OCI-LY1 (cell line): ENCODE measurements at regions not wholly inside any gene's neighbourhood (a gene's known extent, or its start where the extent isn't known, plus 50 kb on each side); places are given as distances from the start of the nearest gene placed in this dataset.

Source experiments
- H2AFZ ChIP-seq: fragments of 200-600 bp; sonication (generic), shearing (Covaris generic); 2 replicates; pipeline ENCODE4 v1.6.0; 2014; ENCODE audit warnings: antibody characterized with exemption, mild to moderate bottlenecking, low read length
- H3F3A ChIP-seq: fragments of 200-600 bp; sonication (generic), shearing (Covaris generic); 2 replicates; pipeline ENCODE4 v1.6.0; 2014; ENCODE audit warnings: mild to moderate bottlenecking, antibody characterized with exemption, low read length, moderate library complexity; ENCODE audit not compliant: insufficient read depth
- H3K27ac ChIP-seq: fragments of 200-600 bp; sonication (generic); 2 replicates; pipeline ENCODE4 v1.5.1; 2014; ENCODE audit warnings: low read length, mixed run types, mild to moderate bottlenecking, low read depth; ENCODE audit not compliant: poor library complexity, severe bottlenecking
- H3K27me3 ChIP-seq: fragments of 200-600 bp; sonication (generic); 2 replicates; pipeline ENCODE4 v1.6.0; 2014; ENCODE audit warnings: antibody characterized with exemption, mild to moderate bottlenecking, low read length, moderate library complexity; ENCODE audit not compliant: insufficient read depth
- H3K36me3 ChIP-seq: fragments of 200-600 bp; sonication (generic); 2 replicates; pipeline ENCODE4 v1.6.1; 2014; ENCODE audit warnings: mild to moderate bottlenecking, antibody characterized with exemption, low read length, moderate library complexity, mixed read lengths; ENCODE audit not compliant: insufficient read depth
- H3K4me1 ChIP-seq: fragments of 200-600 bp; sonication (generic); 2 replicates; pipeline ENCODE4 v1.5.1; 2014; ENCODE audit warnings: mild to moderate bottlenecking, low read length, moderate library complexity; ENCODE audit not compliant: insufficient read depth, severe bottlenecking
- H3K4me2 ChIP-seq: fragments of 200-600 bp; sonication (generic), shearing (Covaris generic); 2 replicates; pipeline ENCODE4 v1.6.1; 2014; ENCODE audit warnings: low read length
- H3K4me3 ChIP-seq: fragments of 200-600 bp; sonication (generic); 2 replicates; pipeline ENCODE4 v1.5.1; 2014; ENCODE audit warnings: low read length, low read depth, mild to moderate bottlenecking, mixed read lengths; ENCODE audit not compliant: poor library complexity, severe bottlenecking
- H3K79me2 ChIP-seq: fragments of 200-600 bp; shearing (Covaris generic); 2 replicates; pipeline ENCODE4 v1.6.1; 2016; ENCODE audit warnings: mixed run types, low read length, mixed read lengths; ENCODE audit not compliant: insufficient read depth
- H3K9ac ChIP-seq: fragments of 200-600 bp; sonication (generic), shearing (Covaris generic); 2 replicates; pipeline ENCODE4 v1.6.1; 2014; ENCODE audit warnings: mild to moderate bottlenecking, low read length, mixed read lengths
- H3K9me2 ChIP-seq: fragments of 200-600 bp; sonication (generic), shearing (Covaris generic); 2 replicates; pipeline ENCODE4 v1.6.1; 2014; ENCODE audit warnings: low read depth, mild to moderate bottlenecking, low read length, mixed read lengths
- H3K9me3 ChIP-seq: fragments of 200-600 bp; shearing (Covaris generic); 2 replicates; pipeline ENCODE4 v1.6.1; 2014; ENCODE audit warnings: low read length, mixed read lengths
- H4K20me1 ChIP-seq: fragments of 200-600 bp; sonication (generic), shearing (Covaris generic); 2 replicates; pipeline ENCODE4 v1.6.0; 2016; ENCODE audit warnings: mild to moderate bottlenecking, low read length; ENCODE audit not compliant: insufficient read depth
- EZH2 ChIP-seq: fragments of 200-600 bp; sonication (generic), shearing (Covaris generic); IDR thresholded peaks from 2 replicates; pipeline ENCODE4 v1.8.0; 2017; ENCODE audit warnings: borderline replicate concordance, mixed run types, mild to moderate bottlenecking, antibody characterized with exemption, low read length, moderate library complexity, mixed read lengths
- TF ChIP-seq, protein P1 (sequence below): fragments of 200-600 bp; sonication (generic), shearing (Covaris generic); IDR thresholded peaks from 2 replicates; pipeline ENCODE4 v1.5.1; 2017; ENCODE audit warnings: mild to moderate bottlenecking, antibody characterized with exemption, low read length, moderate library complexity, mixed read lengths

DNA sequence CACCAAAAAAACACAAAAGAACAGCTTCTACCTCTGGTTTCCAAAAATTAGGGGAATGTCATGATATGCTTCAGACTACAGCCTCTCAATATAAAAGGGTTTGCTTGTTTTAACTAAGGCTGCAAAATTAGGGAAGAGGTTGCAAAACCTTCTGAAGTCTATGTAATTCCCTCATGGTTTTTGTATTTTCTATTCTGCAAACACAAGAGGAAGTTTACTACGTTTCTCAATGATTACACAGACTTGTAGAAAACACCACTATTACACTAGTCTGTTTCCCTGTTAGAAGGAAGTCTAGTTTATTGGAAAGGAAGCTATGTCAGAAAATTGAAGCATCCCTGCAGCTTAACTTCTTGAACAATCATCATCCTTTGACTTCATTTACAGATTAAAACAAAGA, 229.7 kb upstream of the FMN2 start:
- H3F3A ChIP-seq: no peaks in the 10 kb centered on the region
- no peaks in the 10 kb centered on the region for H3K79me2 ChIP-seq
- H3K4me3 ChIP-seq: no peak overlapping the region
- no peaks in the 10 kb centered on the region for H3K9me3 ChIP-seq
- no peak overlapping the region for H3K9ac ChIP-seq
- H3K36me3 ChIP-seq: no peaks in the 10 kb centered on the region
- no peak overlapping the region for H3K27ac ChIP-seq
- H3K27me3 ChIP-seq: no peaks in the 10 kb centered on the region
- H4K20me1 ChIP-seq: no peaks in the 10 kb centered on the region
- TF ChIP-seq, protein P1, sequence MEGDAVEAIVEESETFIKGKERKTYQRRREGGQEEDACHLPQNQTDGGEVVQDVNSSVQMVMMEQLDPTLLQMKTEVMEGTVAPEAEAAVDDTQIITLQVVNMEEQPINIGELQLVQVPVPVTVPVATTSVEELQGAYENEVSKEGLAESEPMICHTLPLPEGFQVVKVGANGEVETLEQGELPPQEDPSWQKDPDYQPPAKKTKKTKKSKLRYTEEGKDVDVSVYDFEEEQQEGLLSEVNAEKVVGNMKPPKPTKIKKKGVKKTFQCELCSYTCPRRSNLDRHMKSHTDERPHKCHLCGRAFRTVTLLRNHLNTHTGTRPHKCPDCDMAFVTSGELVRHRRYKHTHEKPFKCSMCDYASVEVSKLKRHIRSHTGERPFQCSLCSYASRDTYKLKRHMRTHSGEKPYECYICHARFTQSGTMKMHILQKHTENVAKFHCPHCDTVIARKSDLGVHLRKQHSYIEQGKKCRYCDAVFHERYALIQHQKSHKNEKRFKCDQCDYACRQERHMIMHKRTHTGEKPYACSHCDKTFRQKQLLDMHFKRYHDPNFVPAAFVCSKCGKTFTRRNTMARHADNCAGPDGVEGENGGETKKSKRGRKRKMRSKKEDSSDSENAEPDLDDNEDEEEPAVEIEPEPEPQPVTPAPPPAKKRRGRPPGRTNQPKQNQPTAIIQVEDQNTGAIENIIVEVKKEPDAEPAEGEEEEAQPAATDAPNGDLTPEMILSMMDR: no peak
- no peak for TF ChIP-seq EZH2
- H3K4me2 ChIP-seq: no peak overlapping the region
- no peaks in the 10 kb centered on the region for H3K9me2 ChIP-seq
- no peaks in the 10 kb centered on the region for H3K4me1 ChIP-seq
- no peak overlapping the region for H2AFZ ChIP-seq

DNA sequence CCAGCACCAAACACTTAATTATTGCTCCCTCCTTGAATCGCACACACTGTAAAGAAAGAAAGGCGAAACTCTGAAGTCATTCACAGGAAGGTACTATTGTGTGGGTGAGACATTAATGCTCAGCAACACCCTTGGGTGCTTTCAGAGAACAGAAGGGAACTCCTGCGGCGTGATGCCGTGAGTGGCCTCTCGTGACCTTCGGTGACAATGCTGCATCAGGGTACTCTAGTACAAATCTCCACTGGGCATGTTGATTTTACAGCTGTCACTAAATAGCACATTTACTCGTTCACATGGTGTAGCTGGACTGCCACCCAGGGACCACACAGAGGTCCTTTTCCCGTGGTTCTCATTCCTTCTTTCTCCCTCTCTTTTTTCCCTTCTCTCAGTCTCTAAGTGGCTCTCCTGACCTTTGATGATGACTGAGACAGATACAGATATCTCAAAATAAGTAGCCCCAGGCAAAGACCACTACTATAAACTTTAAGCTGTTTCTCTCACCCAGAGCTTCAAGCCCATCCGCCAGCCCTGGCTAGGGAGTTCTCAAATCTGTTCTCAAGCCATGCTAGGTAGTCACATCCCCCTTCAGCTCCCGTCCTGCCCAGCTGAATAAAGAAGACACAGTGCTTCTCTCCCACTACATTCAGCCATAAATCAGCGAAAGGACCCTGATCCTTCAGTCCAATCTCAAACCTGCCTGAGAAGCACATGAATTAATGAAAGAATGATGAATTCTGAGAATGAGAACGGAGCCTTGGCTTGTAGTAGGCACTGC, 223.4 kb upstream of the FMN2 start:
- H3F3A ChIP-seq: no peaks in the 10 kb centered on the region
- no peak overlapping the region for H3K4me3 ChIP-seq
- H3K36me3 ChIP-seq: no peaks in the 10 kb centered on the region
- H3K4me1 ChIP-seq: no peaks in the 10 kb centered on the region
- H3K9me3 ChIP-seq: no peaks in the 10 kb centered on the region
- TF ChIP-seq, protein P1: no peak
- TF ChIP-seq EZH2: no peak
- H3K27ac ChIP-seq: no peak overlapping the region
- H3K9me2 ChIP-seq: no peaks in the 10 kb centered on the region
- H3K4me2 ChIP-seq: no peak overlapping the region
- no peak overlapping the region for H2AFZ ChIP-seq
- no peaks in the 10 kb centered on the region for H3K27me3 ChIP-seq
- no peaks in the 10 kb centered on the region for H3K79me2 ChIP-seq
- no peak overlapping the region for H3K9ac ChIP-seq
- H4K20me1 ChIP-seq: no peaks in the 10 kb centered on the region

DNA sequence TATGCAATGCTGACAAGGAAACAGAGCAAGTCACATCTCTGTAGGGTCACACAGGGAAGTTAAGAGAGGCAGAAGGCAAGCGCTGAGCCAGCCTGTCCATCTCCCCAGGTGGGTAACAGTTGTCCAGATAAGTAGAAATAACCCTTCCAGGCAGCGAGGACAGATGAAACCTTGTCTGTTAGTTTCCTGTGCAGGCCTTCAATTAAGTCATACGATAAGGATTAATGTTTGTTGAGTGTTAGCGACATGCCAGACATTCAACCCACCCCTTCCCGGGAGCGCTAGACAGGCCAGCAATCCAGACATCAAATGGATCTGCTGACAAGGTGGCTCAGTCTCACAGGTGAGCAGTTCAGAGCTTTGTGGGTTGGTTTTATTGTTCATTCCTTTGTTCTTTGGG, 221.5 kb upstream of the FMN2 start:
- Histone ChIP-seq H2AFZ (no peak overlapping the region), H4K20me1 (no peaks in the 10 kb centered on the region), H3K9me2 (no peaks in the 10 kb centered on the region), H3K9ac (no peak overlapping the region), H3K27ac (no peak overlapping the region), H3K27me3 (no peaks in the 10 kb centered on the region), H3K4me3 (no peak overlapping the region), H3K9me3 (no peaks in the 10 kb centered on the region), H3K79me2 (no peaks in the 10 kb centered on the region), H3K36me3 (no peaks in the 10 kb centered on the region), H3F3A (no peaks in the 10 kb centered on the region), H3K4me1 (no peaks in the 10 kb centered on the region), H3K4me2 (no peak overlapping the region)
- no peak for TF ChIP-seq EZH2
- TF ChIP-seq, protein P1: no peak
